GM18519 (cell line): ENCODE measurements at regions not wholly inside any gene's neighbourhood (a gene's known extent, or its start where the extent isn't known, plus 50 kb on each side); places are given as distances from the start of the nearest gene placed in this dataset.
A peak's percentile ranks its signal among the peaks of the same experiment; 100 is the strongest.

ENCODE experiments used
- ATAC-seq: cut with Tn5 transposase; IDR thresholded peaks from one replicate; pipeline ENCODE4 v1.9.1; 2021; ENCODE audit warnings: mild to moderate bottlenecking, moderate library complexity; ENCODE audit not compliant: unreplicated experiment, low FRiP score

DNA sequence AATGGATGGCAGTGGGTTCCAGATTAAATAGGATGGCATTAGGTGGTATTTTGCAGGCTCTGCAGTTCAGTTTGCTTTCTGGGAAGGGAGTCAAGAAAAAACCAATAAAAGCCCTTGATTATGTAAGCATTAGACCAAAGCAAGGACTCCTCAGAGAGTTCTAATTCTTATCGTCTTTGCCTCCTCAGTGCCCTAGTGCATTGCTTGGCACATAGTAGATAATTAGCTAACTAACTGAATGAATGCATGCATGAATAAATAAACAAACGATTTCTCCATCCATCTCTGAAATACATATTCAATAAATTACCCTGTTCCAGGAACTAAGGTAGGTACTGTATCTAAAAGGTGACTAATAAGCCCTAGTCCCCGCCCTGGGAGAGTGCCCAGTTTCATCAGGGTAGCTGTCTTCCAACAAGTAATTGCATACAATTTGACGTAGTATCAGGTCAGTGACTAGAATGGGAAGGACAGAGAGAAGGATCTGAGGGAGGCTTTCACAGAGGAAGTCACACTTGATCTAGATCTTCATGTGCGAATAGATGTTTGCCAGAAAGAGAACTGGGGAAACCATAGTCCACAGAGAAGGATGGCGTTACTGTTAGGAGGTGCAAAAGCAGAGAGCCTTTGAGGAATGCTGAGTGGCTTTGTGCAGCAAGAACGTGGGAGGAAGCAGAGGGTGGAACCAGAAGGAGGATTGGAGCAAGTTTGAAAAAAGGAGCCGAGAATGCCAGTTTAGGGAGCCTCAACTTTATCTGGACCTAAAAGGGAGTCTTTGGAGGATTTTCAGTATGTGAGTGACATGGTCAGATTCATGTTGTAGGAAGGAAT, 111.4 kb downstream of the TBX19 start:
- ATAC-seq: no peak

DNA sequence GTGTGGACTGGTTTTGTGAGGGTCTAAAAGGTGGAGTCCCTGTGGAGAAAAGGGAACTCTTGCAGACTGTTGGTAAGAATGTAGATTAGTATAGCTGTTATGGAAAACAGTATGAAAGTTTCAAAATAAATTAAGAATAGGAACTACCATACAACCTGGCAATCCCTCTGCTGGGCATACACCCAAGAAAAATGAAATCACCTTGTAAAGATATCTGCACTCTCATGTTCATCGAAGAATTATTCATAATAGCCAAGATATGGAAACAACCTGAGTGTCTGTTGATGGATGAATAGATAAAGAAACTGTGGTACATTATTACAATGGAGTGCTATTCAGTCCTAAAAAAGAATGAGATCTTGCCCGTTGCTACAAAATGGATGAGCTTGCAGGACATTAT, 109.6 kb downstream of the TBX19 start:
- ATAC-seq: no peak

DNA sequence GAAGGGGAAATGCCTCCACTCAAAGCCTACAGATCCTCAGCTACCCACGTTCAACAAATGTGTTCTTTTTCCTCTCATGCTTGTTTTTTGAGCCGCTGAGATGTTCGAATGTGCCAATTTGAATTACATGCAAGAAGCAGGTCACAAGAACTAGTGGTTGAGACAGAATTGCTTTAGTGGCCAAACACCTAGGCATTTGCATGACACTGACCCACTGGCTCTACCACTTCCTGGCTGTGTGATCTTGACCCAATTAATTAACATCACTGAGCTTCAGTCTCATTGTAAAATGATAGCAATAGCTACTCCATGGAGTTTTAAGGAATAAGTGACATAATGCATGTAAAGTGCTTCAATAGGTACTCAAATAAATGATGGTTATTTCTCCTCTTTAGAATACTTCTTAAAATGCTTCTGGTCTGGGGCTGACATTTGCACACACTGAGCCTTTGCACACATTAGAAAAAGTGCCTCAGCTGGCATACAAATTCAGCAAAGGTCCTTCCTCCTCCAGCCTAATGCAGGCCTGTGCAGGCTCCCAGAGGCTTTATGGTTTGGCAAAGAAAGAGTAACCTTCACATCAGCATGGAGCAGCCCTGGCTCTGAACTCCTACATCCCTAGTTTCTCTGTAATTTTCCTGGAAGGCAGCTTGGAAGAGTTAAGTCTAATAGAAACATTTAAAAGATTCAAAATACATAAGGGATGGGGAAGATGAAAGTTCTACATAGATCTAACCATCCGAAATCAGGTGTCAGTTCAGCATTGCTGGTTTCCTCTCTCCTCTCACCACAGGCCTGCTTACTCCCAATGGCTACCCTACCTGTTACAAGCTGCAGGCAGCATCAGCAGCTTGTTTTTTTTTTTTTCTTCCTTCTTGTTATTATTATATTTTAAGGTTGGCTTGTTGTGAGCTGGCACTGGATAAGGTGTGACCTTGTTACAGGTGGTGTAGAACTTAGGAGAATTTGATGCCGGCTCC, 107.4 kb downstream of the TBX19 start:
- ATAC-seq: no peak

DNA sequence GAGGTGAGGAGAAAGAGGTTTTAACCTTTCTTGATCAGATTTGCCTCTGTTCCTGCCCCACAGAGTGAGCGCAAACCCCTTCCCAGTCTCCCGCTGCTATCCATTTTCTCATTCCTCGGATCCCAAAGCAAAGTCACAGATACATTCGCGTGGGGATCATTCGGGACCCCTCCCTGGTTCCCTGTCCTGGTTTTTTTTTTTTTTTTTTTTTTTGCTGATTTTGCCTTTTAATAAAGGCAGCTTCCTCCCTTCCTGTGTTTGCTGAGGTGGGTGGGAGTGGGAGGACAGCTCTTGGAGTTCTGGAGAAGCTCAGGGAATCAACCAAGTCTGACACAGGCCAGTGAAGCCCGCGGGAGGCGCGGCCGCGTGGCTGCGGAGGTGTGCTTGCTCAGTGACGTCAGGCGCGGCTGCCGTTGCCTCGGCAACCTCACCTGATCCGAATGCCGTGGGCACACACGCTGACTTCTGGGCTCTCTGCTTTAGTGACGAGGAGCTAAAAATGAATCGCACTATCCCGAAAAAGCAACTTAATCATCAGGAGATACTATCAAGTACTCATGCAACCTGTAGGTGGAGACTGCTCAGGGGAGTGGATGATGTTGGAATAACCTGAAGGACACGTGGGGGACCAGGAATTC, 106.4 kb downstream of the TBX19 start:
- ATAC-seq: peak; percentile 61

DNA sequence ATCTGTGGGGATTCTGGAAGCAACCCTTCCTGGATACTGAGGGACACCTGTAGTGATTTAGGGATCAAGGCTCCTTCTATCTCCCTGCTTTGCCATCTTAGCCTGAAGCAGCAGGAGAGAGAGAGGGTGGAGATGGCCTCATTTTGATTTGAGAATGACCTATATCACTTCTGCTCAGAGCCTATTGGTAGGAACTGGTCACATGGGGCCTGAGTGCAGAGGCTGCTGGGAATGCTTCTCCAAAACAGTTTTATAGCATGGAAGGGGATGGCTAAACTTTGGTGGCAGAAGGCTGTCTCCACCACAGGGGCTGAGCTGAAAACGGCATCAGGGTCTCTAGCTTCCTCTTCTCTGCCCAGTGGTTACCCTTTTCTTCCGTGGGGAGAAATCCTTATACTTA, 105.8 kb downstream of the TBX19 start:
- no peak for ATAC-seq

DNA sequence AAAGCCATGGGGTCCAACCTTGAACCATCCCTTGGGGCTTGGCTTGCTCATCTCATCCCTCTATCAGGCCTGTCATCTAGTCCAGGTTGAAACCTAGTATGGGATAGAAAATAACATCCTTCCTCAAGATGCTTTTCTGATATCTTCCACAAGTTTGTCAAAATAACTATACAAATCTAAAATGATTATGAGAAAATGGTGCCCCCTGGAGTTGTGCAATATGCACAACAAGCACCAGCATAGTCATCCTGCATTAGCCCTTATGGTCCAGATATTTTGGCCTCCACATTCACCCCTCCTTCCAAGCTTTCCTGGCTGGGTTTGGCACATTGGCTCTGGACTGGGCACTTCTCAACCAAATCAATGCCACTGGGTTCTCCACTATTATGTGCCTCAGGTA, 101.2 kb downstream of the TBX19 start:
- ATAC-seq: no peak

DNA sequence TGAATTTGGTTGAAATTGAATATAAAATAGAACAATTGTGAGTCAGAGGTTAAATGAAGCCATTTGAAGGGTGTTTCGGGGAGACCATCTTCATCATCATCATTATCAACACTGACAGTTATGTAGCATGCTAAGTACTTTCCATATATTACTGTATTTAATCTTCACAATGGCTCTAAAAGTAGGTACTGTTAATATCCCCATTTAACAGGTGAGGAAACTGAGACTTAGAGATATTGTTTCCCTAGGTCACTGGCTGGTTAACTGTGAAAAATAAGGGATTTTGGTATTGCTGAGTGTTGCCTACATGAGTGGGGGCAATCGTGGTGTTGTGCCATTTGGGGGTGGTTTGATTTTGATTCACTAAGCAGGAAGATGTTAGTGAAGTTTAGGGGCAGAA, 100.3 kb downstream of the TBX19 start:
- no peak for ATAC-seq

DNA sequence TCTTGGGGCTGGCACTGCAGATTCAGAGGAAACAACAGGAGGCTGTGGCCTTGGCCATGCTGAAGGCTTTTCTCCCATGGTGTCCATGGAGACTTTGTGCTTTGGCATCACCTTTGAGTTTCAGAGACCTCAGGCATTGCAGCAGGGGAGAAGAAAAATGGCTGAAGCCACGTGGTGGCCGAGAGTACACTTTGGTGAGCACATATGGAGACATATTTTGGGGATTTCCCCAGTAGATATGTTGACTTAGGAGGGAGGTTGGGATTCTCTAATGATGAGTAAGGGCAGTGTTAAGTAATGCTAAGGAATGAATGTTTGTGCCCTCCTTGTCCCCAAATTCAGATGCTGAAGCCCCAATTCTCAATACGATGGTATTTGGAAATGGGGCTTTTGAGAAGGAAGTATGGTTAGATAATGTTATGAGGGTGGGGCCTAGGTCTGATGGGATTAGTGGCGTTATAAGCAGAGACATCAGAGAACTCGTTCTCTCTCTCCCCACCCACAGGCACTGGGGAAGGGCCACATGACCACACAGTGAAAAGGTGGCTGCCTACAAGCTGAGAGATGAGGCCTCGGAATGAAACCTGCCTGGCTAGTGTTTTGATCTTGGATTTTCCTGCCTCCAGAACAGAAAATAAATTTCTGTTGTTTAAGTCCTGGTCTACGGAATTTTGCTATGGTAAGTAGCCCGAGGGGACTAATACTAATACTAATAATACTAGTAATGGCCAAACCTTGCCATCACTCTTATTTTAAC, 98.6 kb downstream of the TBX19 start:
- no peak for ATAC-seq

DNA sequence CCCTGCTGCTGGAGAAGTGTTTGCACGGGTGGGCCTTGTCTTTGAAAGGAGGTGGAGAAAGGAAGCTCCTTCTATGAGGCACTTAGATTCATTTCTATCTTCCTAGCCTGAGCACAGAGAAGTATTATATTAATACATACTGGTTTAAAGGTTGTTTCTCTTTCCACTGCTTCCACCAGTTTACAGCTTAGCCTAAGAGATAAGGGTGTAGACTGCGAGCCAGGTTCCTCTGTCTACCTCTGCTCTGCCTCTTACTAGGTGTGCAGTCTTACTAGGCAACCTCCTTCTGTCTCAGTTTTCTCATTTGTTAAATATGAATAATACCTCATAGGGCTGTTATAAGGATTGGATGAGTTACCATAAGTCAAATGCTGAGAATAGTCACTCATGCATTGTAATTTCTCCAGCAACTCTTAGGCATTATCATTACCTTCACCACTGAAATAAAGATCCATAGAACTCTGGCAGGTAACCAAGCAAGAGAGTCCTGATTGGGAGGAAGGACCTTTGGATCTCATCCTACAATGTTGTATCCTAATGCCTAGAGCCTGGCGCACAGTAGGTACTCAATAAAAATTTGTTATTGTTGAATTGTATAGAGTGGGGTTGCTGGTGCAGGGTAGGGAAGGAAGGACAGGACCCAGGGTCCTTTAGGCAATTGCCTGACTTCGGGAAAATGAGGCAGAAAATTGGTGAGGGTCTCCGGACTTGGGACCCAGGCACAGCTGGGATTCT, 95.1 kb downstream of the TBX19 start:
- no peak for ATAC-seq

DNA sequence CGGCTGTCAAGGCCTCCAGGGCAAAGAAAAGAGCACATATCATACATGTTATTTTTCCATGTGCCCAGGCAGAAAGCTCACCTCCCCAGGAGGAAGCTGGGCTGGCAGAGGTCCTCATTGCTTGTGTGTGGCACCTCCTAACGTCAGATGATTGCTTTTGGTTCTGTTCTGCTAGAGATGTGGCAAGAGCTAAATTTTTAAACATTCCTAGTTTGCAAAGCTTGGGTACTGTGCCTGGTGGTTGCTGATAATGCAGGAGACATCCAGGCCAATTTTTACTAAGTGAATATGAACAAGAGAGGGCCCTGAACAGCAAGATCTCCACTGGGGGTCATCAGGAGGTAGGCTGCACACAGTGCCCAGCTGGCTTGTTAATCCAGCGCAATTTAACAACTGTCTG, 93.9 kb downstream of the TBX19 start:
- ATAC-seq: no peak

DNA sequence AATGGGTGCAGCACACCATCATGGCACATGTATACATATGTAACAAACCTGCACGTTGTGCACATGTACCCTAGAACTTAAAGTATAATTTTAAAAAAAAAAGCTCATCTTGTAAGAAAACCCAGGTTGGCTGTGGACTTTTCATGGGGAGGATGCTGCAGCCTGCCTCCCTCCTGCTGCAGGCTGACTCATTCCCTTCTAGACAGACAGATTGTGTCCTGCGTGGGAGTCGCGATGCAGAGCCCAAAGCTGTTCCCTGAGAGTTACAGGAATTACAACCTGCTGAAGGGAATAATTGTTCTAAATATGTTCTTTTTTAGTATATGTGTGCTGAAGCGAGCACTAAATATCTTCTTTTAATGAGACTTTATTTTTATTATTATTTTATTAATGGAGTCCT, 93.2 kb downstream of the TBX19 start:
- no peak for ATAC-seq

DNA sequence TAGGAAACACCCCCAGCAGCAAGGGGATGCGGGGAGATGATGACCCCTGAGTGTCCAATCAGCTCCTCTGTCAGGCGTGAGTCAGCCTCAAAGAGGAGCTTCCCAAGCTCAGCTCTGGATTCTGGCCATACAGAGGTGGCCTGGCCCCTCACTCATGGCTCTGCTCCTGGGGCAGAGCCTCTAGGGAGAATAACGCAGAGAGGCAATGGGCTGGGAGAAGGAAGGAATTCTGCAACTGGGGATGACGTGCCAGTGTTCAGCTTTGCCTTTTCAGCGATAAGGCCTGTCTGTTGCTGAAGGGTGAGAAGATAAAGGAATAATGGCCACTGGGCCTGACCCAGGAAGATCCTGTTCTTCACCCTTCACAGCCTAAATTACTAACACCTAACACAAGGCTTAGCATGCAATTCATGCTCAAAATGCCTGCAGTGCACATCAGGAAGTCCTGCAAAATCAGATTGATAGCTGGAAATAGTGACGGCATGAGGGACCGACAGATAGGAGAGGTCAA, 92.2 kb downstream of the TBX19 start:
- no peak for ATAC-seq

DNA sequence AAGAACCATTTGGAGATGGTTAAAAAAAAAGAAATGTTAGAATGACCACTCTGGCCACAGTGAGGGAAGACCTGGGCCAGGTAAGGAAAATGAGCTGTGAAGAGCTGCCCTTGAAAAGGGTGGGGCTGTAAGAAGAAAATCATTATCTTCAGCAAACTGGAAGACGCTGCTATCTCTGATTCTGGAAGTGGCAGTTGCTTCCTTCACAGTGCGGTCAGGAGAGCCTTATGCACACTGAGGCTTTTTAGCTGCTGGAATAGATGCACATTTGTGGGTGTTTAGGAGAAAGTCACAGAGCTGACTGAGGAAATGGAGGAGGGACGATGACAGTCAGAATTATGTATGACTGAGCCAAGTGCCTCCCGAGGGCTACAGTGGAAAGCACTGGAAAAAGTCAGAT, 91.6 kb downstream of the TBX19 start:
- no peak for ATAC-seq

DNA sequence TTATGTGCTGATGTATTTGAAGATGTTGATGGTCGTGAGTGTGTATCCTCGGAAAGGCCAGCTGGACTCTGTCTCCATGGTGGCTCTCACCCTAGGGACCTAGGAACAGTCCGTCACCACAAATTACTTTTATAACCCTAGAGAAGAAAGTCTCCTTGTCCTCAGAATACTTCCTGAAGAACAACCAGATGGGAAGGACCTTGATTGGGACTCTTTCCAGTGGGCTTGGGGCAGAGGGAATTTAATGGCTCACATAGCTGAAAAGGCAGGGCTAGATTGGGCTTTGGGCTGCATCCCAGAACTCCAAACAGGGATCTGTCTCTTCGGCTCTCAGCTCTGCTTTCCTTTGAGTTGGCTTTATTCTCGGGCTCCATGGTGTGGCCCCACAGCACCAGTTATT, 90.8 kb downstream of the TBX19 start:
- no peak for ATAC-seq

DNA sequence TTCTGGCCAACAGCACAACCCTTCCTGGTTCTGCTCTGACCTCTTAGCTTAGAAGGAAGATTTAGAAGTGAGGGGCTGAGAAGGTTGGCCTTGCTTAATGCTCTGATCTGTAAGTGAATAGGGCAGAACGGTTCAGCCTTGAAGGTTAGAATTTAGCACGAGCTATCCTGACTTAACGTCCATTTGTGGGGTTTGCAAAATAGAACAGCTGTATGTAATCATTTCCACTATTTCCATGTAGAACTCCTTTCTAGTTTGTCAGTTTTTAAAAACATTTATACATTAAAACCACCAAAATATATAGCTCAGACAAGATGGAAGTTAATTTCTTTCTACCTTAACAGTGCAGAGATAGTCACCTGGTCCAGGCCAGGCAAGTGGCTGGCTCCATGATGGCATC, 89.9 kb downstream of the TBX19 start:
- ATAC-seq: no peak

DNA sequence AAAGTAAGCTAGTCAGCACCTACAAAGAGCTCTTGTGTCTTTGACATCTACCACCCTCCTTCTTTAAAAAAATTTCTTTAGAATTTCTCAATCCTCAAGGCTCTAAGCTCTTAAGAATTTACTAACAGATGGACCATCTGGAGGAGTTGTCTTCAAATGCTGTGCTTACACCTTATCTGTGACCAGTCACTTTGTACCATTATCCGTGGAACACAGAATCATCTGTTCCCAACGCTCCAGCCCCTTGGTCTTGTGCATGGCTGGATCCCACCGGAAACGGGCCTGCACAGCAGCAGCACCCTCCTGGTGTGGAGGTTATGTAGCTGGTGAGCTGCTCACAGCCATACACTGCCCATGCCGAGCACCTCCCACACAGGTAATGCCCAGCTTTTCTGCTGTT, 89.0 kb downstream of the TBX19 start:
- ATAC-seq: no peak

DNA sequence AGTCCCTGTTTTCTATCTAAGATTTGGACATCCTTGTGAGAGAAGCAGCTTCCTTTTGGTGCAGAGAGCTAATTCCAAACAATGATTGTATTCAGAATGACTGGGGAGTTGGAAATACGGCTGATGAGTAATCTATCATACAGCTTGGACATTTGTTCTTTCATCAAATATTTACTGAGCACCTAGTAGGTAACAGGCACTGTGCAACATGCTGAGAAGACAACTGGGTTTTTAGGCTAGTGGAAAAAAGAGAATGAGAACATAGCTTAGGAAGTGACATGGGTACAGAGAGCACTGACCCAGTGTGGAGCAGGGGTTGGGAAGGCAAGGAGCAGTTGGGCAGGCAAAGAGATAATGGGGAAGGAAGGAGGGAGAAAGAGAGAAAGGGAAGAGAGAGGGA, 87.5 kb downstream of the TBX19 start:
- ATAC-seq: no peak

DNA sequence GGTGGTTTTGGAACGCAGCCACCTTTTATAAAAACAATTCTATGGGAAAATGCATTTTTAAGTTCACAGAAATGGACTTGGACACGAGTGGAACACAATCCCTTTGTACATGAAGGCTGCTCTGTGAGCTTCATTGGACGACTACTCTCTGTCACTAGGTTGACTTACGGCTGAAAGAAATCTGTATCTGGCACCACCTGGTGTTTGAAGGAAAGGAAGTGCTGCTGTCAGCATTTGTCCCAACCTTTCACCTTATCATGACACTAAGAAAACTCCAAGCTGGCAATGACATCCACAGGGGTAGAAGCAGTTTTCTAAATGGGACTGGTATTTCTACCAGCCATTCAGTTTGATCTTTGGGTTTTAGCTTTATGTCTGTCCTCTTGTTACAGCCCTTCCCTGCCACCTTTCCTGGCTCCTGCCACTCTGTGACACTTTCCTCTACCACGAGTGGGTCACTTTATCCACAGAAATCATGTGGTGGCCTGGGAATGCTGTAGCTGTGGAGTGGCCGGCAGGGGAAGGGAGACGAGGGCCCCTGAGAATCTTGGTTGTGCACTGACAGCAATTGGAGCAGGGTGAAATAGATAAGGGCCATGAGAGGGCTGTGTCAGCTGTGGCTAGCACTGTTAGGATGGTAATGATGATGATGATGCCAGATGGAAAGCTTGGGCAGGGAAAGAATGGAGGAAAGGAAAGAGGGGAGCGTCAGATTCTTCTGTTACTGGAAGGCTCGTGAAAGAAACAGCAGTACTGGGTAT, 85.2 kb downstream of the TBX19 start:
- ATAC-seq: no peak
